GM12878 (cell line): ENCODE measurements at regions not wholly inside any gene's neighbourhood (a gene's known extent, or its start where the extent isn't known, plus 50 kb on each side); places are given as distances from the start of the nearest gene placed in this dataset.

Source experiments
- CTCF ChIP-seq, 3 experiments: IDR thresholded peaks in 2 of 3; conservative IDR thresholded peaks in 1 of 3; 2 replicates each; pipeline ENCODE4 v1.5.1; 2011; ENCODE audit warnings: low read depth in 3 of 3, low read length in 3 of 3, mild to moderate bottlenecking in 3 of 3, control low read depth in 2 of 3, moderate library complexity in 2 of 3, inconsistent platforms in 1 of 3, mixed read lengths in 1 of 3; ENCODE audit not compliant: control insufficient read depth in 2 of 3, insufficient read depth in 1 of 3; ENCODE audit errors: extremely low read depth in 1 of 3
- EZH2 ChIP-seq: IDR thresholded peaks from 2 replicates; pipeline ENCODE4 v1.6.1; 2012; ENCODE audit warnings: low read depth, mild to moderate bottlenecking, control low read depth, inconsistent platforms, low read length, borderline replicate concordance; ENCODE audit not compliant: control insufficient read depth
- HCFC1 ChIP-seq: fragments of 150-350 bp; IDR thresholded peaks from 2 replicates; pipeline ENCODE4 v1.6.1; 2014; ENCODE audit warnings: low read length
- POLR2A ChIP-seq: IDR thresholded peaks from 2 replicates; pipeline ENCODE4 v1.6.1; 2011; ENCODE audit warnings: low read depth, mild to moderate bottlenecking, low read length
- RAD21 ChIP-seq: IDR thresholded peaks from 2 replicates; pipeline ENCODE4 v1.6.1; 2011; ENCODE audit warnings: mild to moderate bottlenecking, low read depth, low read length, moderate library complexity; ENCODE audit not compliant: insufficient read depth
- RCOR1 ChIP-seq: conservative IDR thresholded peaks from 2 replicates; pipeline ENCODE4 v1.6.1; 2012; ENCODE audit warnings: low read depth, low read length, improper control_type of control experiment
- SRF ChIP-seq, 2 experiments: IDR thresholded peaks; 2 replicates each; pipeline ENCODE4 v1.6.1; 2011; ENCODE audit warnings: low read depth in 2 of 2, low read length in 2 of 2, mild to moderate bottlenecking in 1 of 2, moderate library complexity in 1 of 2
- TAF1 ChIP-seq: IDR thresholded peaks from 2 replicates; pipeline ENCODE4 v1.6.1; 2011; ENCODE audit warnings: mild to moderate bottlenecking, low read depth, low read length, borderline replicate concordance
- TBL1XR1 ChIP-seq: IDR thresholded peaks from 2 replicates; pipeline ENCODE4 v1.6.1; 2012; ENCODE audit warnings: low read depth, low read length, improper control_type of control experiment
- TCF7 ChIP-seq: IDR thresholded peaks from 2 replicates; pipeline ENCODE4 v1.6.1; 2014; ENCODE audit warnings: antibody characterized with exemption, borderline replicate concordance
- YY1 ChIP-seq: IDR thresholded peaks from 2 replicates; pipeline ENCODE4 v1.6.1; 2011; ENCODE audit warnings: low read depth, mild to moderate bottlenecking, low read length
- ZBTB33 ChIP-seq: fragments of 450-650 bp; IDR thresholded peaks from 2 replicates; pipeline ENCODE4 v1.6.1; 2017; ENCODE audit warnings: mild to moderate bottlenecking
- ZSCAN29 ChIP-seq: fragments of 450-650 bp; IDR thresholded peaks from 2 replicates; pipeline ENCODE4 v1.6.1; 2017; ENCODE audit warnings: mild to moderate bottlenecking, moderate library complexity

- TF ChIP-seq RCOR1, result no peak
- no peak for TF ChIP-seq POLR2A
- no peak for TF ChIP-seq SRF (IDR thresholded peaks at IDR 0.05; ENCODE audit: low read depth in 2 of 2, low read length in 2 of 2)
- TF ChIP-seq TCF7, result no peak
- no peak for TF ChIP-seq CTCF (IDR thresholded peaks at IDR 0.05 in 2 of 3, conservative IDR thresholded peaks at IDR 0.05 in 1 of 3; ENCODE audit: control insufficient read depth in 2 of 3, extremely low read depth in 1 of 3, insufficient read depth in 1 of 3, low read depth in 3 of 3, low read length in 3 of 3)
- no peak for TF ChIP-seq ZSCAN29
- no peak for TF ChIP-seq YY1
- no peak for TF ChIP-seq HCFC1
- no peak for TF ChIP-seq RAD21
- no peak for TF ChIP-seq EZH2
- TF ChIP-seq TBL1XR1, result no peak
- TF ChIP-seq ZBTB33, result no peak
- no peak for TF ChIP-seq TAF1
Measured at GRCh38 chr4:32597354-32597753, 1877.2 kb downstream of the PCDH7 start.
